ENCODE measurements at regions not wholly inside any gene's neighbourhood (a gene's known extent, or its start where the extent isn't known, plus 50 kb on each side); places are given as distances from the start of the nearest gene placed in this dataset.
"Not testable (repeated sequence)": the region's sequence is repeated elsewhere in the genome, so short reads cannot be mapped to it uniquely, and the experiment has no call there.

GRCh38 chr3:75188962-75189361 is 475.2 kb upstream of the FRG2C start:
- no peak for DNase-seq (ENCODE audit: low read depth)

GRCh38 chr3:75192146-75192616 is 471.9 kb upstream of the FRG2C start:
- DNase-seq (ENCODE audit: low read depth) = peak; percentile 10
- peak; percentile 87 for TF ChIP-seq CTCF (IDR thresholded peaks at IDR 0.05; ENCODE audit: control insufficient read depth, extremely low read depth, insufficient read depth)
- no peak overlapping the region for H3K4me3 ChIP-seq (ENCODE audit: low read depth, low read length)

More at GRCh38 chr3:75188962-75189361, 475.2 kb upstream of the FRG2C start:
- no peak for TF ChIP-seq CTCF (IDR thresholded peaks at IDR 0.05; ENCODE audit: control insufficient read depth, extremely low read depth, insufficient read depth)
- no peak overlapping the region for H3K4me3 ChIP-seq (ENCODE audit: low read depth, low read length)

- no peak for DNase-seq (ENCODE audit: low read depth)
These were observed 470.3 kb upstream of the FRG2C start for GRCh38 chr3:75193797-75194196.

GRCh38 chr3:75214332-75214731 is 449.8 kb upstream of the FRG2C start:
- not testable (repeated sequence) for H3K4me3 ChIP-seq (ENCODE audit: low read depth, low read length); DNase-seq (ENCODE audit: low read depth)

More at GRCh38 chr3:75193797-75194196, 470.3 kb upstream of the FRG2C start:
- TF ChIP-seq CTCF (IDR thresholded peaks at IDR 0.05; ENCODE audit: control insufficient read depth, extremely low read depth, insufficient read depth) = no peak
- no peak overlapping the region for H3K4me3 ChIP-seq (ENCODE audit: low read depth, low read length)

- DNase-seq (ENCODE audit: low read depth) = no peak
- TF ChIP-seq CTCF (IDR thresholded peaks at IDR 0.05; ENCODE audit: control insufficient read depth, extremely low read depth, insufficient read depth) = 0 out of 2 replicates have a peak, but pooled peaks have one; percentile 31
- H3K4me3 ChIP-seq (ENCODE audit: low read depth, low read length) = no peak overlapping the region
These were observed 445.6 kb upstream of the FRG2C start for GRCh38 chr3:75218577-75218976.

- TF ChIP-seq CTCF (IDR thresholded peaks at IDR 0.05; ENCODE audit: control insufficient read depth, extremely low read depth, insufficient read depth) = no peak
- DNase-seq (ENCODE audit: low read depth) = no peak
- no peak overlapping the region for H3K4me3 ChIP-seq (ENCODE audit: low read depth, low read length)
These were observed 443.2 kb upstream of the FRG2C start for GRCh38 chr3:75220932-75221331.

- no peak for DNase-seq (ENCODE audit: low read depth)
- TF ChIP-seq CTCF (IDR thresholded peaks at IDR 0.05; ENCODE audit: control insufficient read depth, extremely low read depth, insufficient read depth) = no peak
- H3K4me3 ChIP-seq (ENCODE audit: low read depth, low read length) = no peak overlapping the region
These were observed 439.7 kb upstream of the FRG2C start for GRCh38 chr3:75224412-75224811.

All from LNCaP clone FGC (cell line).